HepG2 (cell line): ENCODE measurements at regions not wholly inside any gene's neighbourhood (a gene's known extent, or its start where the extent isn't known, plus 50 kb on each side); places are given as distances from the start of the nearest gene placed in this dataset.

Experiments
- ATAC-seq: fragments of 200-7000 bp; cut with Tn5 transposase; 3 replicates; pipeline ENCODE4 v1.9.1; 2020; ENCODE audit warnings: mild to moderate bottlenecking, moderate library complexity
- BruUV-seq: library from RNA; stranded (reverse); fragments of 400-500 nt; replicated peaks from 2 replicates; lab custom pipeline; 2021; lab: Mats Ljungman, UMichigan
- CTCF ChIA-PET: fragments of 300-600 bp; formaldehyde crosslinking; extraction: SDS; loops from one replicate; lab custom pipeline; 2021; ENCODE audit warnings: low total read pairs, inconsistent platforms, low intra/inter-chr PET ratio; lab: Yijun Ruan, JAX
- POLR2A ChIA-PET: fragments of 350-600 bp; sonication (Branson Sonifier 250); formaldehyde crosslinking; loops from one replicate; lab custom pipeline; 2020; ENCODE audit warnings: antibody characterized with exemption, inconsistent platforms; lab: Yijun Ruan, JAX
- DNase-seq: peaks from one replicate; pipeline ENCODE4 v3.0.0-alpha.2; 2015; ENCODE audit warnings: low spot score
- FAIRE-seq: peaks from 3 replicates; lab custom pipeline; 2011; peaks lifted over from hg19 to GRCh38; lab: Jason Lieb, UNC
- H2AFZ ChIP-seq: one replicate; pipeline ENCODE4 v1.6.1; 2011; ENCODE audit warnings: low read length, inconsistent platforms
- H3K27ac ChIP-seq: fragments of 300-600 bp; 3 replicates; pipeline ENCODE4 v1.8.0; 2011; ENCODE audit warnings: mixed run types, mild to moderate bottlenecking, mixed read lengths, low read length, inconsistent platforms; ENCODE audit not compliant: insufficient read depth; ENCODE audit errors: extremely low read length
- H3K27me3 ChIP-seq, 2 experiments: fragments of 200-600 bp in 1 of 2; 2 replicates in 1 of 2; 3 replicates in 1 of 2; pipeline versions ENCODE4 v1.6.0 to v1.8.0; 2011; ENCODE audit warnings: low read length in 2 of 2, mild to moderate bottlenecking in 2 of 2, moderate library complexity in 2 of 2, inconsistent platforms in 1 of 2; ENCODE audit not compliant: insufficient read depth in 2 of 2, control insufficient read depth in 1 of 2
- H3K36me3 ChIP-seq, 2 experiments: fragments of 200-600 bp in 1 of 2; replicated peaks in 1 of 2; 2 replicates in 1 of 2; 3 replicates in 1 of 2; pipeline versions ENCODE4 v1.5.1 to v1.8.0; 2011; ENCODE audit warnings: low read length in 2 of 2, inconsistent platforms in 1 of 2; ENCODE audit not compliant: insufficient read depth in 2 of 2, control insufficient read depth in 1 of 2
- H3K4me1 ChIP-seq: 2 replicates; pipeline ENCODE4 v1.5.1; 2012; ENCODE audit warnings: low read length, inconsistent platforms; ENCODE audit not compliant: insufficient read depth
- H3K4me2 ChIP-seq: 2 replicates; pipeline ENCODE4 v1.6.0; 2011; ENCODE audit warnings: low read depth, low read length, inconsistent platforms
- H3K4me3 ChIP-seq, 3 experiments: fragments of 200-600 bp in 1 of 3; sonication (generic), shearing (Covaris generic) in 1 of 3; replicated peaks in 1 of 3; 2 replicates each; pipeline ENCODE4 v1.5.1; 2011 to 2016; ENCODE audit warnings: low read length in 3 of 3, inconsistent platforms in 2 of 3, low read depth in 2 of 3, mild to moderate bottlenecking in 2 of 3, control low read depth in 1 of 3, mixed read lengths in 1 of 3; ENCODE audit not compliant: insufficient read depth in 1 of 3
- H3K79me2 ChIP-seq: one replicate; pipeline ENCODE4 v1.6.1; 2011; ENCODE audit warnings: low read length, inconsistent platforms; ENCODE audit not compliant: insufficient read depth
- H3K9ac ChIP-seq: 2 replicates; pipeline ENCODE4 v1.6.0; 2011; ENCODE audit warnings: mild to moderate bottlenecking, low read depth, low read length, inconsistent platforms; ENCODE audit not compliant: insufficient read depth
- H3K9me3 ChIP-seq: 2 replicates; pipeline ENCODE4 v1.5.1; 2012; ENCODE audit warnings: mild to moderate bottlenecking, low read length
- H4K20me1 ChIP-seq: 2 replicates; pipeline ENCODE4 v1.6.0; 2011; ENCODE audit warnings: inconsistent platforms, mild to moderate bottlenecking, low read length, moderate library complexity; ENCODE audit not compliant: insufficient read depth
- NR2F1 ChIP-seq, 2 experiments: fragments of 450-650 bp in 1 of 2; formaldehyde crosslinking in 1 of 2; IDR thresholded peaks; 2 replicates each; pipeline versions ENCODE4 v1.5.0 to v1.6.1; 2016 to 2020; ENCODE audit warnings: mild to moderate bottlenecking in 1 of 2, missing compliant biosample characterization in 1 of 2, missing genetic modification reagents in 1 of 2, moderate library complexity in 1 of 2
- SATB2 ChIP-seq: sonication (generic); formaldehyde crosslinking; IDR thresholded peaks from 2 replicates; pipeline ENCODE4 v1.5.0; 2020; ENCODE audit warnings: missing genetic modification reagents
- SRSF1 ChIP-seq: fragments of 200-400 bp; formaldehyde crosslinking; optimal IDR thresholded peaks from 2 replicates; pipeline ENCODE3; 2017; ENCODE audit warnings: mild to moderate bottlenecking, low read depth, low read length, moderate library complexity
- SSRP1 ChIP-seq: IDR thresholded peaks from 2 replicates; pipeline ENCODE4 v1.6.1; 2016; ENCODE audit warnings: control low read depth
- ZBTB21 ChIP-seq: sonication (generic); formaldehyde crosslinking; IDR thresholded peaks from 2 replicates; pipeline ENCODE4 v1.4.0; 2020; ENCODE audit warnings: missing genetic modification reagents
- ZNF382 ChIP-seq: sonication (generic); formaldehyde crosslinking; IDR thresholded peaks from 2 replicates; pipeline ENCODE4 v1.5.0; 2020; ENCODE audit warnings: missing genetic modification reagents, mild to moderate bottlenecking, borderline replicate concordance
- ZNF431 ChIP-seq: sonication (generic); formaldehyde crosslinking; IDR thresholded peaks from 2 replicates; pipeline ENCODE4 v1.9.0; 2022; ENCODE audit warnings: missing genetic modification reagents, low read depth, mild to moderate bottlenecking, borderline replicate concordance
- ZNF605 ChIP-seq: sonication (generic); formaldehyde crosslinking; IDR thresholded peaks from 2 replicates; pipeline ENCODE4 v1.8.0; 2022; ENCODE audit warnings: mild to moderate bottlenecking, missing genetic modification reagents
- WGBS: methylation state at CpG from one replicate; pipeline ENCODE4 v1.1.6; 2017; ENCODE audit warnings: low lambda C conversion rate; 5-methylcytosine and 5-hydroxymethylcytosine counted together
- in situ Hi-C: cut with HindIII; loops from 2 replicates; pipeline ENCODE4 v1.10.0; 2017; ENCODE audit warnings: low pct_unique_long_range_greater_than_20kb; ENCODE audit not compliant: extremely low pct_ligation_motif_present
- intact Hi-C: fragments of 100-400 bp; cut with micrococcal nuclease; formaldehyde crosslinking; loops from one replicate; pipeline ENCODE4 v1.10.0; 2022; ENCODE audit not compliant: unreplicated experiment
- TF ChIP-seq, protein P1 (sequence below): sonication (generic); formaldehyde crosslinking; IDR thresholded peaks from 2 replicates; pipeline ENCODE4 v1.4.0; 2020; ENCODE audit warnings: missing genetic modification reagents; ENCODE audit errors: not compliant biosample characterization

GRCh38 chr13:90498096-90498495 is 849.4 kb upstream of the MIR17HG start:
- Histone ChIP-seq H3K27me3 (no peaks in the 10 kb centered on the region), H3K79me2 (no peaks in the 10 kb centered on the region), H3K9me3 (peaks cover 54% of the 10 kb centered on the region), H3K9ac (no peak overlapping the region), H3K4me2 (no peak overlapping the region), H2AFZ (no peak overlapping the region), H4K20me1 (no peaks in the 10 kb centered on the region), H3K27ac (no peak overlapping the region), H3K36me3 (no peaks in the 10 kb centered on the region), H3K4me1 (no peaks in the 10 kb centered on the region), H3K4me3 (no peak overlapping the region)
- CTCF ChIA-PET = no interaction called here
- DNase-seq (no peak), FAIRE-seq (no peak), ATAC-seq (no peak)
- no TSS peak for BruUV-seq
- POLR2A ChIA-PET = no interaction called here
- 5% methylated on average over 1 of the region's 1 CpG for WGBS
- in situ Hi-C loops = no loop called here
- TF ChIP-seq, protein P1, sequence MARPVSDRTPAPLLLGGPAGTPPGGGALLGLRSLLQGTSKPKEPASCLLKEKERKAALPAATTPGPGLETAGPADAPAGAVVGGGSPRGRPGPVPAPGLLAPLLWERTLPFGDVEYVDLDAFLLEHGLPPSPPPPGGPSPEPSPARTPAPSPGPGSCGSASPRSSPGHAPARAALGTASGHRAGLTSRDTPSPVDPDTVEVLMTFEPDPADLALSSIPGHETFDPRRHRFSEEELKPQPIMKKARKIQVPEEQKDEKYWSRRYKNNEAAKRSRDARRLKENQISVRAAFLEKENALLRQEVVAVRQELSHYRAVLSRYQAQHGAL = no peak
- TF ChIP-seq, all 625 proteins: peak for 0
- intact Hi-C loops = no loop called here

GRCh38 chr13:90498816-90499215 is 848.7 kb upstream of the MIR17HG start:
- Histone ChIP-seq H3K4me2 (no peak overlapping the region), H3K9me3 (peaks cover 52% of the 10 kb centered on the region), H3K36me3 (no peaks in the 10 kb centered on the region), H3K4me3 (no peak overlapping the region), H3K27me3 (no peaks in the 10 kb centered on the region), H2AFZ (no peak overlapping the region), H3K79me2 (no peaks in the 10 kb centered on the region), H3K4me1 (no peaks in the 10 kb centered on the region), H3K27ac (no peak overlapping the region), H3K9ac (no peak overlapping the region), H4K20me1 (no peaks in the 10 kb centered on the region)
- 5% methylated on average over 1 of the region's 1 CpG for WGBS
- no peak for FAIRE-seq
- TF ChIP-seq NR2F1 (CRISPR knock-in tag; IDR thresholded peaks at IDR 0.05) = no peak
- TF ChIP-seq ZBTB21 (CRISPR knock-in tag) = no peak
- TF ChIP-seq ZNF382 = no peak
- no peak for TF ChIP-seq SRSF1
- no peak for TF ChIP-seq ZNF605 (CRISPR knock-in tag)
- no peak for TF ChIP-seq ZNF431 (CRISPR knock-in tag)
- TF ChIP-seq SATB2 (CRISPR knock-in tag) = no peak
- TF ChIP-seq SSRP1 (CRISPR knock-in tag) = no peak
- ATAC-seq = no peak
- intact Hi-C loops = no loop called here
- in situ Hi-C loops = no loop called here
- no peak for DNase-seq
- no TSS peak for BruUV-seq
- CTCF ChIA-PET = no interaction called here
- POLR2A ChIA-PET = no interaction called here
